CD4-positive, alpha-beta T cell (primary cell): ENCODE measurements at regions not wholly inside any gene's neighbourhood (a gene's known extent, or its start where the extent isn't known, plus 50 kb on each side); places are given as distances from the start of the nearest gene placed in this dataset.

Source experiments
- ATAC-seq: fragments of 200-7000 bp; cut with Tn5 transposase; one replicate; pipeline ENCODE4 v1.10.0; 2022; ENCODE audit warnings: mild to moderate bottlenecking; ENCODE audit not compliant: poor library complexity
- CTCF ChIA-PET: fragments of 350-600 bp; sonication (Branson Sonifier 250); formaldehyde crosslinking; loops from one replicate; lab custom pipeline; 2021; ENCODE audit warnings: antibody characterized with exemption, inconsistent platforms; lab: Charles Lee
- POLR2A ChIA-PET: fragments of 350-600 bp; sonication (Branson Sonifier 250); formaldehyde crosslinking; loops from one replicate; lab custom pipeline; 2021; ENCODE audit warnings: antibody characterized with exemption, inconsistent platforms; lab: Charles Lee
- DNase-seq, 14 experiments: peaks; one replicate each; pipeline ENCODE4 v3.0.0-alpha.2; 2013 to 2020; ENCODE audit warnings: mixed read lengths in 2 of 14
- H3K27ac ChIP-seq, 2 donors: one replicate each; pipeline versions ENCODE4 v1.5.1 to v1.7.0; 2013; ENCODE audit warnings: low read length in 2 of 2, low read depth in 1 of 2, mild to moderate bottlenecking in 1 of 2
- H3K27me3 ChIP-seq, 2 experiments: 1 replicate in 1 of 2; 2 replicates in 1 of 2; pipeline versions ENCODE4 v1.6.1 to v1.7.0; 2013; ENCODE audit warnings: low read length in 2 of 2, control low read depth in 1 of 2, mild to moderate bottlenecking in 1 of 2, moderate library complexity in 1 of 2; ENCODE audit not compliant: insufficient read depth in 2 of 2, control insufficient read depth in 1 of 2
- H3K36me3 ChIP-seq: one replicate; pipeline ENCODE4 v1.6.1; 2013; ENCODE audit warnings: low read length, control low read depth; ENCODE audit not compliant: insufficient read depth
- H3K4me1 ChIP-seq: one replicate; pipeline ENCODE4 v1.6.1; 2013; ENCODE audit warnings: low read length, control low read depth; ENCODE audit not compliant: insufficient read depth
- H3K4me3 ChIP-seq: one replicate; pipeline ENCODE4 v1.5.1; 2013; ENCODE audit warnings: mild to moderate bottlenecking, low read length, moderate library complexity
- H3K9me3 ChIP-seq, 2 experiments: 1 replicate in 1 of 2; 2 replicates in 1 of 2; pipeline versions ENCODE4 v1.6.1 to v1.7.0; 2013; ENCODE audit warnings: low read length in 2 of 2, mild to moderate bottlenecking in 2 of 2, control low read depth in 1 of 2, moderate library complexity in 1 of 2; ENCODE audit not compliant: control insufficient read depth in 1 of 2, insufficient read depth in 1 of 2
- H3K27ac Mint-ChIP-seq: one replicate; pipeline ENCODE4 v1.8.0; 2020; ENCODE audit warnings: mixed read lengths
- H3K27me3 Mint-ChIP-seq: one replicate; pipeline ENCODE4 v1.8.0; 2021; ENCODE audit warnings: mixed read lengths
- H3K36me3 Mint-ChIP-seq: one replicate; pipeline ENCODE4 v1.8.0; 2021; ENCODE audit warnings: low read depth, mixed read lengths
- H3K4me1 Mint-ChIP-seq: one replicate; pipeline ENCODE4 v1.8.0; 2021; ENCODE audit warnings: low read depth, mixed read lengths
- H3K4me3 Mint-ChIP-seq: one replicate; pipeline ENCODE4 v1.8.0; 2020; ENCODE audit warnings: mild to moderate bottlenecking, mixed read lengths
- H3K9me3 Mint-ChIP-seq: one replicate; pipeline ENCODE4 v1.8.0; 2020; ENCODE audit warnings: mixed read lengths
- CTCF ChIP-seq: fragments of 200-600 bp; IDR thresholded peaks from one replicate; pipeline ENCODE4 v1.8.0; 2022; ENCODE audit warnings: antibody characterized with exemption, mild to moderate bottlenecking
- intact Hi-C, 2 experiments: fragments of 100-400 bp; cut with DNase I in 1 of 2; cut with micrococcal nuclease in 1 of 2; formaldehyde crosslinking; loops; one replicate each; pipeline versions ENCODE4 v1.15.1 to v1.9.0; 2023 to 2025; cut with DNase I, micrococcal nuclease

DNA sequence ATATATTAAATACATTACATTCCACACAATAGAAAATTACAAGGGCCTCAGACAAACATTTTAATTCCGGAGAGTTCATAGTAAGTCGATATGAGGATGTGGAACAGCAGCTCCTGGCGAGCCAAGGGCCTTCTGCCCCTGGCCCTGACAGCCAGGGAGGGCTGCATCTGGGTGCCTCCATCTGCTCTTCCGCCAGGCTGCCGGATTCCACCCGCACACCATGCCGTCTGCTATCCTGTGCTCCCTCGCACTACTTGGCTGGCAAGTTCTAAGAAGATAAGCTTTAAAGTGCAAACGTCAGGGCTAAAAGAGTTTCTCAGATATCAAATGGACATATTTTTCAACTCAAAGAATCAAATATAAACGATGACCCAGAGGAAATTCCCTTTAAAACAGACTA is 656.3 kb upstream of the NOX3 start:
- peaks cover 4% of the 10 kb centered on the region for H3K9me3 Mint-ChIP-seq
- CTCF ChIA-PET, result no interaction called here
- Histone ChIP-seq H3K4me1 (no peaks in the 10 kb centered on the region), H3K27ac (no peak overlapping the region), H3K36me3 (no peaks in the 10 kb centered on the region), H3K4me3 (no peak overlapping the region), H3K27me3 (no peaks in the 10 kb centered on the region), H3K9me3 (no peaks in the 10 kb centered on the region)
- intact Hi-C loops, result no loop called here
- ATAC-seq (no peak), DNase-seq (no peak)
- no peak overlapping the region for H3K27ac Mint-ChIP-seq
- H3K27me3 Mint-ChIP-seq, result no peaks in the 10 kb centered on the region
- no peak for TF ChIP-seq CTCF
- no peaks in the 10 kb centered on the region for H3K36me3 Mint-ChIP-seq
- H3K4me3 Mint-ChIP-seq, result no peak overlapping the region
- POLR2A ChIA-PET, result no interaction called here
- no peaks in the 10 kb centered on the region for H3K4me1 Mint-ChIP-seq

GRCh38 chr6:156110249-156110648 is 654.6 kb upstream of the NOX3 start:
- Mint-ChIP-seq H3K4me3 (no peak overlapping the region), H3K27me3 (no peaks in the 10 kb centered on the region), H3K36me3 (no peaks in the 10 kb centered on the region), H3K9me3 (no peaks in the 10 kb centered on the region), H3K4me1 (no peaks in the 10 kb centered on the region), H3K27ac (no peak overlapping the region)
- CTCF ChIA-PET, result no interaction called here
- Histone ChIP-seq H3K36me3 (no peaks in the 10 kb centered on the region), H3K9me3 (no peaks in the 10 kb centered on the region), H3K4me3 (no peak overlapping the region), H3K4me1 (no peaks in the 10 kb centered on the region), H3K27ac (no peak overlapping the region), H3K27me3 (no peaks in the 10 kb centered on the region)
- no peak for TF ChIP-seq CTCF
- POLR2A ChIA-PET, result no interaction called here
- ATAC-seq (no peak), DNase-seq (no peak)
- intact Hi-C loops, result no loop called here

GRCh38 chr6:156109713-156110112 is 654.1 kb upstream of the NOX3 start:
- Mint-ChIP-seq H3K4me1 (no peaks in the 10 kb centered on the region), H3K27me3 (no peaks in the 10 kb centered on the region), H3K4me3 (no peak overlapping the region), H3K36me3 (peaks cover 4% of the 10 kb centered on the region), H3K9me3 (no peaks in the 10 kb centered on the region), H3K27ac (no peak overlapping the region)
- intact Hi-C loops, result no loop called here
- H3K36me3 ChIP-seq, result no peaks in the 10 kb centered on the region
- H3K4me3 ChIP-seq, result no peak overlapping the region
- no peak overlapping the region for H3K27ac ChIP-seq
- no peaks in the 10 kb centered on the region for H3K9me3 ChIP-seq
- CTCF ChIA-PET, result no interaction called here
- no peaks in the 10 kb centered on the region for H3K27me3 ChIP-seq
- no peak for ATAC-seq
- POLR2A ChIA-PET, result no interaction called here
- no peak for TF ChIP-seq CTCF
- no peaks in the 10 kb centered on the region for H3K4me1 ChIP-seq
- DNase-seq, result no peak
